GM23338 (cell line): ENCODE measurements at regions not wholly inside any gene's neighbourhood (a gene's known extent, or its start where the extent isn't known, plus 50 kb on each side); places are given as distances from the start of the nearest gene placed in this dataset.

Experiments
- ATAC-seq: fragments of 200-7000 bp; cut with Tn5 transposase; 3 replicates; pipeline ENCODE4 v1.9.1; 2020
- DNase-seq: peaks from one replicate; pipeline ENCODE4 v3.0.0-alpha.2; 2015; ENCODE audit warnings: low spot score
- H2AFZ ChIP-seq: fragments of 200-600 bp; sonication (generic); 2 replicates; pipeline ENCODE4 v1.8.0; 2016; ENCODE audit warnings: antibody characterized with exemption, mild to moderate bottlenecking, moderate library complexity
- H3F3A ChIP-seq: fragments of 200-600 bp; sonication (generic); replicated peaks from 2 replicates; pipeline ENCODE4 v1.8.0; 2017; ENCODE audit warnings: antibody characterized with exemption, mixed run types, low read depth
- H3K27ac ChIP-seq: fragments of 200-600 bp; sonication (generic); 2 replicates; pipeline ENCODE4 v1.6.1; 2016; ENCODE audit warnings: low read depth
- H3K27me3 ChIP-seq: fragments of 200-600 bp; sonication (generic); 2 replicates; pipeline ENCODE4 v1.8.0; 2016; ENCODE audit warnings: mild to moderate bottlenecking, mixed run types, moderate library complexity; ENCODE audit not compliant: insufficient read depth
- H3K36me3 ChIP-seq: fragments of 200-600 bp; sonication (generic); 2 replicates; pipeline ENCODE4 v1.8.0; 2016; ENCODE audit warnings: mild to moderate bottlenecking; ENCODE audit not compliant: insufficient read depth
- H3K4me1 ChIP-seq: fragments of 200-600 bp; sonication (generic); 2 replicates; pipeline ENCODE4 v1.8.0; 2016; ENCODE audit warnings: mild to moderate bottlenecking, moderate library complexity; ENCODE audit not compliant: insufficient read depth
- H3K4me2 ChIP-seq: fragments of 200-600 bp; sonication (generic); 2 replicates; pipeline ENCODE4 v1.7.1; 2017; ENCODE audit warnings: mixed run types
- H3K4me3 ChIP-seq: fragments of 200-600 bp; sonication (generic); 2 replicates; pipeline ENCODE4 v1.6.1; 2016; ENCODE audit warnings: mixed run types
- H3K79me2 ChIP-seq: fragments of 200-600 bp; sonication (generic); replicated peaks from 2 replicates; pipeline ENCODE4 v1.8.0; 2017; ENCODE audit warnings: mild to moderate bottlenecking; ENCODE audit not compliant: insufficient read depth
- H3K9me2 ChIP-seq: fragments of 200-600 bp; sonication (generic); 2 replicates; pipeline ENCODE4 v1.8.0; 2017; ENCODE audit not compliant: insufficient read depth
- H4K20me1 ChIP-seq: fragments of 200-600 bp; sonication (generic); replicated peaks from 2 replicates; pipeline ENCODE4 v1.8.0; 2017; ENCODE audit warnings: mild to moderate bottlenecking; ENCODE audit not compliant: insufficient read depth
- H3K27ac Mint-ChIP-seq: 2 replicates; pipeline ENCODE4 v1.8.0; 2020; ENCODE audit warnings: inconsistent platforms, mild to moderate bottlenecking, moderate library complexity, mixed read lengths
- H3K27me3 Mint-ChIP-seq: 3 replicates; pipeline ENCODE4 v1.8.0; 2022; ENCODE audit warnings: low read depth, mild to moderate bottlenecking, moderate library complexity, mixed read lengths, inconsistent platforms; ENCODE audit not compliant: insufficient read depth, poor library complexity
- H3K36me3 Mint-ChIP-seq: 3 replicates; pipeline ENCODE4 v1.8.0; 2021; ENCODE audit warnings: low read depth, mild to moderate bottlenecking, inconsistent platforms, moderate library complexity, mixed read lengths
- H3K4me1 Mint-ChIP-seq: 3 replicates; pipeline ENCODE4 v1.8.0; 2020; ENCODE audit warnings: mild to moderate bottlenecking, inconsistent platforms, mixed read lengths
- H3K4me3 Mint-ChIP-seq: 3 replicates; pipeline ENCODE4 v1.8.0; 2021; ENCODE audit warnings: moderate library complexity, mild to moderate bottlenecking, inconsistent platforms, mixed read lengths
- H3K9me3 Mint-ChIP-seq: 3 replicates; pipeline ENCODE4 v1.8.0; 2020; ENCODE audit warnings: moderate library complexity, mild to moderate bottlenecking, inconsistent platforms, mixed read lengths
- CREB1 ChIP-seq: fragments of 250-450 bp; sonication (Bioruptor Pico); IDR thresholded peaks from 2 replicates; pipeline ENCODE4 v1.5.0; 2020; ENCODE audit warnings: low read depth, mild to moderate bottlenecking, moderate library complexity
- EZH2 ChIP-seq: fragments of 200-600 bp; sonication (generic); IDR thresholded peaks from one replicate; pipeline ENCODE4 v1.8.0; 2017; ENCODE audit warnings: antibody characterized with exemption, mild to moderate bottlenecking, low read depth; ENCODE audit not compliant: unreplicated experiment
- JUNB ChIP-seq: IDR thresholded peaks from one replicate; pipeline ENCODE4 v1.6.1; 2016; ENCODE audit warnings: antibody characterized with exemption; ENCODE audit not compliant: unreplicated experiment
- NANOG ChIP-seq: IDR thresholded peaks from 2 replicates; pipeline ENCODE4 v1.6.1; 2016; ENCODE audit warnings: antibody characterized with exemption, borderline replicate concordance
- POLR2AphosphoS5 ChIP-seq: IDR thresholded peaks from 2 replicates; pipeline ENCODE4 v1.6.1; 2016; ENCODE audit warnings: antibody characterized with exemption, low read depth
- STAT1 ChIP-seq: IDR thresholded peaks from one replicate; pipeline ENCODE4 v1.6.1; 2016; ENCODE audit warnings: antibody characterized with exemption; ENCODE audit not compliant: unreplicated experiment
- ZNF114 ChIP-seq: fragments of 250-450 bp; sonication (Bioruptor Pico); IDR thresholded peaks from 2 replicates; pipeline ENCODE4 v1.5.0; 2020; ENCODE audit warnings: mild to moderate bottlenecking, moderate library complexity
- ZNF331 ChIP-seq: fragments of 250-450 bp; sonication (Bioruptor Pico); IDR thresholded peaks from 2 replicates; pipeline ENCODE4 v1.5.0; 2020; ENCODE audit warnings: low read depth, mild to moderate bottlenecking, moderate library complexity
- TF ChIP-seq, protein P1 (sequence below): fragments of 250-450 bp; sonication (Bioruptor Pico); IDR thresholded peaks from 2 replicates; pipeline ENCODE4 v1.5.0; 2020; ENCODE audit warnings: mild to moderate bottlenecking, moderate library complexity
- TF ChIP-seq, protein P2 (sequence below): IDR thresholded peaks from one replicate; pipeline ENCODE4 v1.6.1; 2018; ENCODE audit warnings: antibody characterized with exemption; ENCODE audit not compliant: unreplicated experiment
- TF ChIP-seq, protein P3 (sequence below), 2 experiments: fragments of 200-600 bp in 1 of 2; sonication (generic) in 1 of 2; conservative IDR thresholded peaks; 2 replicates each; pipeline versions ENCODE4 v1.5.1 to v1.6.1; 2016 to 2017; ENCODE audit warnings: antibody characterized with exemption in 2 of 2, low read depth in 2 of 2, mild to moderate bottlenecking in 2 of 2, moderate library complexity in 1 of 2
- TF ChIP-seq, protein P4 (sequence below): IDR thresholded peaks from 2 replicates; pipeline ENCODE4 v1.6.1; 2016; ENCODE audit warnings: antibody characterized with exemption

DNA sequence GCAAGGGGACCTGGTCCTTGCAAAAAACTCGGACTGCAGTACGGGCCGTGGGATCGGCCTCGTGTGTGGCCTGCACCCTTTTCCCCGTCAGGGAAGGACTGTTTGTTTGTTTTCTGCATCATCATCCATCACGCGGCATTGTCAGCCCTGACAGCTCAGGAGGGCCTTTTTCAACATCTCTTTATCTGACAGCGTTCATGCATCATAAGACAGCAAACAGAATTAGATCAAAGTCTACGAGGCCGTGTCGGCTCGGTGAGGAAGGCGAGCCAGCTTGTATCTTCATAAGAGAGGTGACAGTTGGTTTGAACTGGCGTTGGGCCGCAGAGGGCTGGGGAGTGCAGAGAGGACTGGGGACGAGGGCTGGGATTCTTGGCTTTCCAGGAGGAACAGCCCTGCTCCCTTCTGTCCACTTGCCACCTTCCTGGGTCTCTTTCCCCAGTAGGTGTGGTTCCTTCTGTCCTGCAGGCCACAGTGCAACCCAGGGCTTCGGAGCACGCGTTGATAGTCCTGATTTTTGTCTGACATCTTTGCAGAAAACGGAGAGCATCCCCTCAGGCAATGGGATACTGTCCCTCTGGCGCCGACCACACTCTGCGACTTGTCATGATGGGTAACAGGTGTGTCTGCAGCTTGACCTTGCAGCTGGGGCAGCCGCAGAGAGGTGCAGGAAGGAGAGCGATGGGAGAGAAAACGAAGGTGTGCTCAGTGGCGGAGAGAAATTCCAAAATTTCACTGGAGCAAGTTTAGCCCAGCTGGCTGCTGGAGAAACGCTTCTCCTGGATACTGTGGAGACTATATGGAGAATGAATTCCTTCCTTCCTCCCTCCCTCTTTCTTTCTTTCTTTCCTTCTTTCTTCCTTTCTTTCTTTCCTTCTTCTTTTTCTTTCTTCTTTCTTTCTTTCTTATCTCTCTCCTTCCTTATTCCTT lies 104.0 kb upstream of the SHOX start:
- Histone ChIP-seq H3K4me3 (no peak overlapping the region), H3K27ac (no peak overlapping the region), H3K27me3 (no peaks in the 10 kb centered on the region), H4K20me1 (no peaks in the 10 kb centered on the region), H3F3A (peaks cover 18% of the 10 kb centered on the region), H3K9me2 (no peaks in the 10 kb centered on the region), H3K4me1 (peaks cover 7% of the 10 kb centered on the region), H3K4me2 (no peak overlapping the region), H3K79me2 (no peaks in the 10 kb centered on the region), H3K36me3 (no peaks in the 10 kb centered on the region), H2AFZ (0 out of 2 replicates have a peak overlapping the region, but pooled peaks have one; percentile 29)
- H3K36me3 Mint-ChIP-seq: peaks cover 45% of the 10 kb centered on the region
- DNase-seq: peak; percentile 34
- peaks cover 6% of the 10 kb centered on the region for H3K27me3 Mint-ChIP-seq
- peaks cover 3% of the 10 kb centered on the region; the same call in 2 of the 3 replicates for H3K4me1 Mint-ChIP-seq
- no peak overlapping the region for H3K27ac Mint-ChIP-seq
- H3K9me3 Mint-ChIP-seq: peaks cover 86% of the 10 kb centered on the region
- TF ChIP-seq, protein P1, sequence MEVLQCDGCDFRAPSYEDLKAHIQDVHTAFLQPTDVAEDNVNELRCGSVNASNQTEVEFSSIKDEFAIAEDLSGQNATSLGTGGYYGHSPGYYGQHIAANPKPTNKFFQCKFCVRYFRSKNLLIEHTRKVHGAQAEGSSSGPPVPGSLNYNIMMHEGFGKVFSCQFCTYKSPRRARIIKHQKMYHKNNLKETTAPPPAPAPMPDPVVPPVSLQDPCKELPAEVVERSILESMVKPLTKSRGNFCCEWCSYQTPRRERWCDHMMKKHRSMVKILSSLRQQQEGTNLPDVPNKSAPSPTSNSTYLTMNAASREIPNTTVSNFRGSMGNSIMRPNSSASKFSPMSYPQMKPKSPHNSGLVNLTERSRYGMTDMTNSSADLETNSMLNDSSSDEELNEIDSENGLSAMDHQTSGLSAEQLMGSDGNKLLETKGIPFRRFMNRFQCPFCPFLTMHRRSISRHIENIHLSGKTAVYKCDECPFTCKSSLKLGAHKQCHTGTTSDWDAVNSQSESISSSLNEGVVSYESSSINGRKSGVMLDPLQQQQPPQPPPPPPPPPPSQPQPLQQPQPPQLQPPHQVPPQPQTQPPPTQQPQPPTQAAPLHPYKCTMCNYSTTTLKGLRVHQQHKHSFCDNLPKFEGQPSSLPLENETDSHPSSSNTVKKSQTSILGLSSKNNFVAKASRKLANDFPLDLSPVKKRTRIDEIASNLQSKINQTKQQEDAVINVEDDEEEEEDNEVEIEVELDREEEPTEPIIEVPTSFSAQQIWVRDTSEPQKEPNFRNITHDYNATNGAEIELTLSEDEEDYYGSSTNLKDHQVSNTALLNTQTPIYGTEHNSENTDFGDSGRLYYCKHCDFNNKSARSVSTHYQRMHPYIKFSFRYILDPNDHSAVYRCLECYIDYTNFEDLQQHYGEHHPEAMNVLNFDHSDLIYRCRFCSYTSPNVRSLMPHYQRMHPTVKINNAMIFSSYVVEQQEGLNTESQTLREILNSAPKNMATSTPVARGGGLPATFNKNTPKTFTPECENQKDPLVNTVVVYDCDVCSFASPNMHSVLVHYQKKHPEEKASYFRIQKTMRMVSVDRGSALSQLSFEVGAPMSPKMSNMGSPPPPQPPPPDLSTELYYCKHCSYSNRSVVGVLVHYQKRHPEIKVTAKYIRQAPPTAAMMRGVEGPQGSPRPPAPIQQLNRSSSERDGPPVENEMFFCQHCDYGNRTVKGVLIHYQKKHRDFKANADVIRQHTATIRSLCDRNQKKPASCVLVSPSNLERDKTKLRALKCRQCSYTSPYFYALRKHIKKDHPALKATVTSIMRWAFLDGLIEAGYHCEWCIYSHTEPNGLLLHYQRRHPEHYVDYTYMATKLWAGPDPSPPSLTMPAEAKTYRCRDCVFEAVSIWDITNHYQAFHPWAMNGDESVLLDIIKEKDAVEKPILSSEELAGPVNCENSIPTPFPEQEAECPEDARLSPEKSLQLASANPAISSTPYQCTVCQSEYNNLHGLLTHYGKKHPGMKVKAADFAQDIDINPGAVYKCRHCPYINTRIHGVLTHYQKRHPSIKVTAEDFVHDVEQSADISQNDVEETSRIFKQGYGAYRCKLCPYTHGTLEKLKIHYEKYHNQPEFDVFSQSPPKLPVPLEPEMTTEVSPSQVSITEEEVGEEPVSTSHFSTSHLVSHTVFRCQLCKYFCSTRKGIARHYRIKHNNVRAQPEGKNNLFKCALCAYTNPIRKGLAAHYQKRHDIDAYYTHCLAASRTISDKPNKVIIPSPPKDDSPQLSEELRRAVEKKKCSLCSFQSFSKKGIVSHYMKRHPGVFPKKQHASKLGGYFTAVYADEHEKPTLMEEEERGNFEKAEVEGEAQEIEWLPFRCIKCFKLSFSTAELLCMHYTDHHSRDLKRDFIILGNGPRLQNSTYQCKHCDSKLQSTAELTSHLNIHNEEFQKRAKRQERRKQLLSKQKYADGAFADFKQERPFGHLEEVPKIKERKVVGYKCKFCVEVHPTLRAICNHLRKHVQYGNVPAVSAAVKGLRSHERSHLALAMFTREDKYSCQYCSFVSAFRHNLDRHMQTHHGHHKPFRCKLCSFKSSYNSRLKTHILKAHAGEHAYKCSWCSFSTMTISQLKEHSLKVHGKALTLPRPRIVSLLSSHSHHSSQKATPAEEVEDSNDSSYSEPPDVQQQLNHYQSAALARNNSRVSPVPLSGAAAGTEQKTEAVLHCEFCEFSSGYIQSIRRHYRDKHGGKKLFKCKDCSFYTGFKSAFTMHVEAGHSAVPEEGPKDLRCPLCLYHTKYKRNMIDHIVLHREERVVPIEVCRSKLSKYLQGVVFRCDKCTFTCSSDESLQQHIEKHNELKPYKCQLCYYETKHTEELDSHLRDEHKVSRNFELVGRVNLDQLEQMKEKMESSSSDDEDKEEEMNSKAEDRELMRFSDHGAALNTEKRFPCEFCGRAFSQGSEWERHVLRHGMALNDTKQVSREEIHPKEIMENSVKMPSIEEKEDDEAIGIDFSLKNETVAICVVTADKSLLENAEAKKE: no peak
- no peak for TF ChIP-seq EZH2
- TF ChIP-seq CREB1 (CRISPR knock-in tag): no peak
- no peak for TF ChIP-seq POLR2AphosphoS5
- TF ChIP-seq, protein P2, sequence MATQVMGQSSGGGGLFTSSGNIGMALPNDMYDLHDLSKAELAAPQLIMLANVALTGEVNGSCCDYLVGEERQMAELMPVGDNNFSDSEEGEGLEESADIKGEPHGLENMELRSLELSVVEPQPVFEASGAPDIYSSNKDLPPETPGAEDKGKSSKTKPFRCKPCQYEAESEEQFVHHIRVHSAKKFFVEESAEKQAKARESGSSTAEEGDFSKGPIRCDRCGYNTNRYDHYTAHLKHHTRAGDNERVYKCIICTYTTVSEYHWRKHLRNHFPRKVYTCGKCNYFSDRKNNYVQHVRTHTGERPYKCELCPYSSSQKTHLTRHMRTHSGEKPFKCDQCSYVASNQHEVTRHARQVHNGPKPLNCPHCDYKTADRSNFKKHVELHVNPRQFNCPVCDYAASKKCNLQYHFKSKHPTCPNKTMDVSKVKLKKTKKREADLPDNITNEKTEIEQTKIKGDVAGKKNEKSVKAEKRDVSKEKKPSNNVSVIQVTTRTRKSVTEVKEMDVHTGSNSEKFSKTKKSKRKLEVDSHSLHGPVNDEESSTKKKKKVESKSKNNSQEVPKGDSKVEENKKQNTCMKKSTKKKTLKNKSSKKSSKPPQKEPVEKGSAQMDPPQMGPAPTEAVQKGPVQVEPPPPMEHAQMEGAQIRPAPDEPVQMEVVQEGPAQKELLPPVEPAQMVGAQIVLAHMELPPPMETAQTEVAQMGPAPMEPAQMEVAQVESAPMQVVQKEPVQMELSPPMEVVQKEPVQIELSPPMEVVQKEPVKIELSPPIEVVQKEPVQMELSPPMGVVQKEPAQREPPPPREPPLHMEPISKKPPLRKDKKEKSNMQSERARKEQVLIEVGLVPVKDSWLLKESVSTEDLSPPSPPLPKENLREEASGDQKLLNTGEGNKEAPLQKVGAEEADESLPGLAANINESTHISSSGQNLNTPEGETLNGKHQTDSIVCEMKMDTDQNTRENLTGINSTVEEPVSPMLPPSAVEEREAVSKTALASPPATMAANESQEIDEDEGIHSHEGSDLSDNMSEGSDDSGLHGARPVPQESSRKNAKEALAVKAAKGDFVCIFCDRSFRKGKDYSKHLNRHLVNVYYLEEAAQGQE: no peak
- TF ChIP-seq, protein P3, sequence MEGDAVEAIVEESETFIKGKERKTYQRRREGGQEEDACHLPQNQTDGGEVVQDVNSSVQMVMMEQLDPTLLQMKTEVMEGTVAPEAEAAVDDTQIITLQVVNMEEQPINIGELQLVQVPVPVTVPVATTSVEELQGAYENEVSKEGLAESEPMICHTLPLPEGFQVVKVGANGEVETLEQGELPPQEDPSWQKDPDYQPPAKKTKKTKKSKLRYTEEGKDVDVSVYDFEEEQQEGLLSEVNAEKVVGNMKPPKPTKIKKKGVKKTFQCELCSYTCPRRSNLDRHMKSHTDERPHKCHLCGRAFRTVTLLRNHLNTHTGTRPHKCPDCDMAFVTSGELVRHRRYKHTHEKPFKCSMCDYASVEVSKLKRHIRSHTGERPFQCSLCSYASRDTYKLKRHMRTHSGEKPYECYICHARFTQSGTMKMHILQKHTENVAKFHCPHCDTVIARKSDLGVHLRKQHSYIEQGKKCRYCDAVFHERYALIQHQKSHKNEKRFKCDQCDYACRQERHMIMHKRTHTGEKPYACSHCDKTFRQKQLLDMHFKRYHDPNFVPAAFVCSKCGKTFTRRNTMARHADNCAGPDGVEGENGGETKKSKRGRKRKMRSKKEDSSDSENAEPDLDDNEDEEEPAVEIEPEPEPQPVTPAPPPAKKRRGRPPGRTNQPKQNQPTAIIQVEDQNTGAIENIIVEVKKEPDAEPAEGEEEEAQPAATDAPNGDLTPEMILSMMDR (conservative IDR thresholded peaks at IDR 0.05; ENCODE audit: low read depth in 2 of 2): no peak
- TF ChIP-seq, protein P4, sequence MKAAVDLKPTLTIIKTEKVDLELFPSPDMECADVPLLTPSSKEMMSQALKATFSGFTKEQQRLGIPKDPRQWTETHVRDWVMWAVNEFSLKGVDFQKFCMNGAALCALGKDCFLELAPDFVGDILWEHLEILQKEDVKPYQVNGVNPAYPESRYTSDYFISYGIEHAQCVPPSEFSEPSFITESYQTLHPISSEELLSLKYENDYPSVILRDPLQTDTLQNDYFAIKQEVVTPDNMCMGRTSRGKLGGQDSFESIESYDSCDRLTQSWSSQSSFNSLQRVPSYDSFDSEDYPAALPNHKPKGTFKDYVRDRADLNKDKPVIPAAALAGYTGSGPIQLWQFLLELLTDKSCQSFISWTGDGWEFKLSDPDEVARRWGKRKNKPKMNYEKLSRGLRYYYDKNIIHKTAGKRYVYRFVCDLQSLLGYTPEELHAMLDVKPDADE: no peak
- no peak for TF ChIP-seq JUNB
- no peak for TF ChIP-seq ZNF331 (CRISPR knock-in tag)
- TF ChIP-seq STAT1: no peak
- TF ChIP-seq NANOG: no peak
- TF ChIP-seq ZNF114 (CRISPR knock-in tag): no peak
- no peak overlapping the region for H3K4me3 Mint-ChIP-seq
- ATAC-seq: no peak
